SJCRH30 (cell line): ENCODE measurements at regions not wholly inside any gene's neighbourhood (a gene's known extent, or its start where the extent isn't known, plus 50 kb on each side); places are given as distances from the start of the nearest gene placed in this dataset.

ENCODE experiments used
- DNase-seq, 2 experiments: peaks; one replicate each; pipeline ENCODE4 v3.0.0-alpha.2; 2015 to 2020
- H3K27ac ChIP-seq: fragments of 250-450 bp; sonication (Bioruptor Pico); 2 replicates; pipeline ENCODE4 v1.5.1; 2020; ENCODE audit warnings: mild to moderate bottlenecking, moderate library complexity
- H3K27me3 ChIP-seq: fragments of 250-450 bp; sonication (Bioruptor Pico); 2 replicates; pipeline ENCODE4 v1.5.1; 2020; ENCODE audit warnings: mild to moderate bottlenecking, moderate library complexity
- H3K36me3 ChIP-seq: fragments of 250-450 bp; sonication (Bioruptor Pico); 2 replicates; pipeline ENCODE4 v1.5.1; 2020; ENCODE audit warnings: mild to moderate bottlenecking, moderate library complexity
- H3K4me1 ChIP-seq: fragments of 250-450 bp; sonication (Bioruptor Pico); 2 replicates; pipeline ENCODE4 v1.5.1; 2020; ENCODE audit warnings: mild to moderate bottlenecking, moderate library complexity
- H3K4me3 ChIP-seq: fragments of 250-450 bp; sonication (Bioruptor Pico); 2 replicates; pipeline ENCODE4 v1.5.1; 2020; ENCODE audit warnings: mild to moderate bottlenecking, moderate library complexity
- H3K9me3 ChIP-seq: fragments of 250-450 bp; sonication (Bioruptor Pico); replicated peaks from 2 replicates; pipeline ENCODE4 v1.5.1; 2020; ENCODE audit warnings: mild to moderate bottlenecking, moderate library complexity

DNA sequence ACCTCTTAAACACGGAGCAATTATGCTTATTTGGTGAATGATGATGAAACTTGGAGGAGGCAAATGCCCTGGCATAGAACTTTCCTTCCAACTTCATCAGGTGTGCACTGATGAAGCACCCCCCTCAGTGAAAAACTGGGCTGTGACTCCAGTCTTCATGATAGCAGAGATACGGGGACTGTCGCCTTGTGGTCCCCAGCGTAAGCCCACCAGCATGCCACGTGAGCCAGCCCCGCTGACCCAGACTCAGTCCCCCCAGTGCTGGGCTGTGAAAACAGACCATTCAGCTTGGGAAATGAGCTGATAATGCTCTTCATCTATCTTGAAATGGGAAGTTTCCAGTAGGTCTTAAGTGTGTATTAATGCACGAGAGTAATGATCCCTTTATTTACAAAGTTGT is 177.0 kb downstream of the SNX10 start:
- H3K27ac ChIP-seq, result no peak overlapping the region
- H3K4me3 ChIP-seq, result no peak overlapping the region
- H3K9me3 ChIP-seq, result no peaks in the 10 kb centered on the region
- H3K36me3 ChIP-seq, result no peaks in the 10 kb centered on the region
- no peak for DNase-seq
- peaks cover 11% of the 10 kb centered on the region; the same call in 1 of the 2 replicates for H3K27me3 ChIP-seq
- no peaks in the 10 kb centered on the region for H3K4me1 ChIP-seq

DNA sequence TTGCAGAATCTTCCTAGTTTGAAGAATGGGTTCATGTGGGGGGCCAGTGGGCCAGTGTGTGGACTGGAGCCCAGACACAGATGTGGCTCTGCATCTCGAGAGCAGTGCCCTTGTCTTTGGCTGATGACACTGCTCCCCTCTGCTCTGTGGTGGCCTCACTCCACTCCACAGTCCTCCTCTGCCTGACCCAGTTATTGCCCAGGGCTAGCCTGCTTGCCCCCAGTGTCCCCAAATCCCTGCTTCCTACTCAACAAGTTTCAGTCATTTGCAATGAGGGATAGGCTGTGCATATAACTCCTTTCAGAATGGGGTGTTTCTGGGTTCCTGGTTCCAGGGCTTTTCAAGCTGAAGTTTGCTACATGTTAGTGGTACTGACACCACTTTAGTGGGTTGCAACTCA is 177.5 kb downstream of the SNX10 start:
- no peaks in the 10 kb centered on the region for H3K4me1 ChIP-seq
- no peak for DNase-seq
- H3K36me3 ChIP-seq, result no peaks in the 10 kb centered on the region
- H3K27me3 ChIP-seq, result peaks cover 11% of the 10 kb centered on the region
- no peaks in the 10 kb centered on the region for H3K9me3 ChIP-seq
- H3K4me3 ChIP-seq, result no peak overlapping the region
- H3K27ac ChIP-seq, result no peak overlapping the region

DNA sequence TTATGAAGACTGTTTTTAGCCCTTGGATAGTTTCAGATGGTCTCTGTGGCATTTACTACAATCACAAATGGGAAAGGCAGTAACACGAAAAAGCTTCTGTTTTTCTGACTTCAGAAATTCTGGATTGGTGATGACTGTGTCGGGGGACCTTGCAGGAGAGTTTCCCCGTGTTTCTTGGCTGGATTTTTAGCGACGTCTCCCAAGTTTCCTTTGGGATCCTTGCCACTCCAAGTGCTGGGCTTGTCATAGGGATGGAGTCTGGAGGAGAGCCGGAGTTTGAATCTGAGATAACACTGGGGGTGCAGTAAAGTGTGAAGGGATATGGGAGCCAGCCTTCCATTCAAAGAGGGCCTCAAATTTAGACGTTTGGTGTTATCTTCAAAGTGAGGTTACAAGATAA is 179.0 kb downstream of the SNX10 start:
- Histone ChIP-seq H3K4me3 (no peak overlapping the region), H3K36me3 (no peaks in the 10 kb centered on the region), H3K9me3 (no peaks in the 10 kb centered on the region), H3K4me1 (no peaks in the 10 kb centered on the region), H3K27ac (no peak overlapping the region), H3K27me3 (peaks cover 11% of the 10 kb centered on the region)
- no peak for DNase-seq

- Histone ChIP-seq H3K4me1 (no peaks in the 10 kb centered on the region), H3K27me3 (peaks cover 11% of the 10 kb centered on the region), H3K9me3 (no peaks in the 10 kb centered on the region), H3K36me3 (no peaks in the 10 kb centered on the region), H3K27ac (no peak overlapping the region), H3K4me3 (no peak overlapping the region)
- no peak for DNase-seq
Measured at GRCh38 chr7:26471306-26472075, 179.8 kb downstream of the SNX10 start.

DNA sequence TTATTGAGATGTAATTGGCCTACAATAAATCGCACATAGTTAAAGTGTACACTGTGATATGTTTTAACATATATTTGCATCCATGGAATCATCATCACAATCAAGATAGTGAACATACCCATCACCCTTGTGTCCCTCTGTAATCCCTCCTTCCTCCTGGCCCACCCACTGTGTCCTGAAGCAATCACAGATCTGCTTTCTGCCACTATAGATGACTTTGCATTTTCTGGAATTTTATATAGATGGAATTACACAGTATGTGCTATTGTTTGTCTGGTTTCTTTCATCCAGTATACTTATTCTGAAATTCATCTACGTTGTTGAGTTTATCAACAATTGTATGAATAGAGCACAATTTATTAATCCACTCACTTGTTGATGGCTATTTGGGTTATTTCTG is 181.3 kb downstream of the SNX10 start:
- Histone ChIP-seq H3K4me1 (no peaks in the 10 kb centered on the region), H3K9me3 (no peaks in the 10 kb centered on the region), H3K4me3 (no peak overlapping the region), H3K27ac (no peak overlapping the region), H3K27me3 (peaks cover 11% of the 10 kb centered on the region), H3K36me3 (no peaks in the 10 kb centered on the region)
- no peak for DNase-seq

DNA sequence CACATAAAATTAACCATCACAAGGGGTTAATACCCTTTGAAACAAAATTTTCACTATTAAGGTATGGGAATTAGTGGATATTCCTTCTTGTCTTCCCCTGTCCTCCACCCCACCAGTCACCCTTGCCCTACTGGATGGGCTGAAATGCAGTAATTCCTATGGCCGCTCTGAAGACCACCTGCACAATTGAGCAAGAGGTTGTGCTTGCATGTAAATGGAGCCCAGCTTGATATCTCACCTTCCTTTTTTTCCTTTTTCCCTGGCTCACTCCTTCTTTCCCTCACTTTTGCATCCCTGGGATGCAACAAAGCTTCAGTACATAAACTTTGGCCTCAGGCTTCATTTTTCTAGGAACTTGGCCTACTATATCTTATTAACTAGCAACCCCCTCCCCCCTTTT is 184.6 kb downstream of the SNX10 start:
- Histone ChIP-seq H3K9me3 (no peaks in the 10 kb centered on the region), H3K27ac (no peak overlapping the region), H3K4me3 (no peak overlapping the region), H3K4me1 (no peaks in the 10 kb centered on the region), H3K36me3 (no peaks in the 10 kb centered on the region), H3K27me3 (peaks cover 2% of the 10 kb centered on the region)
- DNase-seq, result no peak

DNA sequence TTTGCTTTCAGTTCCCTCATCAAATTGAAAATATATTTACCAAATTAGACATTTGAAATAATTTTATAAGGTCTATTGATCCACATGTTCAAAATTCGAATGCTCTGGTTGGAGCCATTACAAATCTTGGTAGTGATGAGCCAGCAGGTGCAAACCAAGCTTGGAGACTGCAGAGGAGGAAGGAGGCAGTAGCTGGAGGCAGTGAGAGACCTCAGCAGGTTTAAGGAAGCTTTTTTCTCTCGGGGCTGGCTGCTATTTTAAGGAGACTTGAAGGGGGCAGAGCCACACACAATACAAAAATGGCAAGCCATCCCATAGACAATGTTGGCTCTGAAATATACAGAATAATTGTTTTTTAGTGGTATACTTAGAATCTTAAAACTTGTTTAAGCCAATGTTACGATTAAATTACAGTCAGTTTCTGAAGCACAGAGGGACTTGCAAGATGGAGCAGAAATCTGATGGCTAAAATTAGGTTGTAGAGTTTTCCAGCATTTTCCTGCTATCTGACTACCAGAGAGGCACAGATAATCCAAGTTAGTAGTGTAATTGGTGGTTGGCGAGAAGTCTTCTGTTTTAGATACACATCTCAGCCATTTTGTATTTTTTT is 185.8 kb downstream of the SNX10 start:
- Histone ChIP-seq H3K27me3 (no peaks in the 10 kb centered on the region; the same call in none of the 2 replicates), H3K27ac (no peak overlapping the region), H3K4me1 (no peaks in the 10 kb centered on the region), H3K4me3 (no peak overlapping the region), H3K36me3 (no peaks in the 10 kb centered on the region), H3K9me3 (no peaks in the 10 kb centered on the region)
- no peak for DNase-seq

GRCh38 chr7:26478550-26478949 is 186.9 kb downstream of the SNX10 start:
- DNase-seq, result no peak
- Histone ChIP-seq H3K9me3 (no peaks in the 10 kb centered on the region), H3K36me3 (no peaks in the 10 kb centered on the region), H3K27ac (no peak overlapping the region), H3K27me3 (no peaks in the 10 kb centered on the region; the same call in 1 of the 2 replicates), H3K4me1 (no peaks in the 10 kb centered on the region), H3K4me3 (no peak overlapping the region)

DNA sequence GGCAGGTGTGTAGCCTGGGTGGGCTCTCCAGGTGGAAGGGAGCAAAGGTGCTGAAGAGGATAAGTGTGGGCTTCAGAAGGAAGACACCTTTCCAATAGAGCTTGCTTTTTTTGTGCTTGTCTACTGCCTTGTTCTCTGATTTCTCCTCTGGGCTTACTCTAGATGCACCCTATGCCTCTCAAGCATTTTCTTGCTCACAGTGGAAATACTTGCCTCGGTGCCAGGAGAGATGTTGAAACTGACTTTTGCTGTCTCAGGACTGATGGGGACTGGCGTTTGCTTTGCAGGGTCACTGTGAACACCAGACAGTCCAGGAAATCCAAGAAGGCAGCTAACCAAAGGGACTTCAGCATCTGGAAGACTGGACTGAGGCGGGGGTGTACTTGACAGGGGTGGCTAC is 187.9 kb downstream of the SNX10 start:
- no peaks in the 10 kb centered on the region for H3K36me3 ChIP-seq
- H3K27ac ChIP-seq, result no peak overlapping the region
- no peak for DNase-seq
- H3K27me3 ChIP-seq, result peaks cover 5% of the 10 kb centered on the region; the same call in 1 of the 2 replicates
- H3K4me1 ChIP-seq, result no peaks in the 10 kb centered on the region
- no peaks in the 10 kb centered on the region for H3K9me3 ChIP-seq
- H3K4me3 ChIP-seq, result no peak overlapping the region

DNA sequence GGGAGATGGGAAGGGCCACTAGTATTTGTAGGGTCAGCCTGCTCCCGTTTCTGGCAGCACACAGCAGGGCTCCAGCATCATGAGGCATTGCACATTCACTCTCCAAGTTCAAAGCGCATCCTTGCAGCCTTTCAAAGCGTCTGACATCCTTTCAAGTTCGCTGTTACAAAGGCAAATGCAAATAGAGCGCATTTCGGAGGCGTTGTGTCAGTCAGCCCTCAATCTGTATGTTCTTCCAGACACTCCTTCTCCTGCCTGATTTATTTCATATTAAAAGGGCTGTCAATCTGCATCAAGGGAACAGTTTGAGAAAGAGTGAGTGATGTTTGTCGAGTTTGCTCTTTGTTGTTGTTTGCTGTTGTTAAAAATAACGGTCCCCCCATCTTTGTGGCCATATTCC is 188.5 kb downstream of the SNX10 start:
- Histone ChIP-seq H3K4me3 (no peak overlapping the region), H3K4me1 (no peaks in the 10 kb centered on the region), H3K27ac (no peak overlapping the region), H3K27me3 (peaks cover 5% of the 10 kb centered on the region; the same call in 1 of the 2 replicates), H3K36me3 (no peaks in the 10 kb centered on the region), H3K9me3 (no peaks in the 10 kb centered on the region)
- DNase-seq, result no peak

- no peaks in the 10 kb centered on the region for H3K9me3 ChIP-seq
- peaks cover 5% of the 10 kb centered on the region; the same call in 1 of the 2 replicates for H3K27me3 ChIP-seq
- H3K36me3 ChIP-seq, result no peaks in the 10 kb centered on the region
- no peaks in the 10 kb centered on the region for H3K4me1 ChIP-seq
- H3K4me3 ChIP-seq, result no peak overlapping the region
- no peak for DNase-seq
- H3K27ac ChIP-seq, result no peak overlapping the region
Measured at GRCh38 chr7:26482927-26483326, 191.3 kb downstream of the SNX10 start.

GRCh38 chr7:26483843-26484242 is 192.2 kb downstream of the SNX10 start:
- no peak for DNase-seq
- H3K4me1 ChIP-seq, result no peaks in the 10 kb centered on the region
- H3K27ac ChIP-seq, result no peak overlapping the region
- H3K9me3 ChIP-seq, result no peaks in the 10 kb centered on the region
- peaks cover 5% of the 10 kb centered on the region; the same call in 1 of the 2 replicates for H3K27me3 ChIP-seq
- H3K4me3 ChIP-seq, result no peak overlapping the region
- no peaks in the 10 kb centered on the region for H3K36me3 ChIP-seq

DNA sequence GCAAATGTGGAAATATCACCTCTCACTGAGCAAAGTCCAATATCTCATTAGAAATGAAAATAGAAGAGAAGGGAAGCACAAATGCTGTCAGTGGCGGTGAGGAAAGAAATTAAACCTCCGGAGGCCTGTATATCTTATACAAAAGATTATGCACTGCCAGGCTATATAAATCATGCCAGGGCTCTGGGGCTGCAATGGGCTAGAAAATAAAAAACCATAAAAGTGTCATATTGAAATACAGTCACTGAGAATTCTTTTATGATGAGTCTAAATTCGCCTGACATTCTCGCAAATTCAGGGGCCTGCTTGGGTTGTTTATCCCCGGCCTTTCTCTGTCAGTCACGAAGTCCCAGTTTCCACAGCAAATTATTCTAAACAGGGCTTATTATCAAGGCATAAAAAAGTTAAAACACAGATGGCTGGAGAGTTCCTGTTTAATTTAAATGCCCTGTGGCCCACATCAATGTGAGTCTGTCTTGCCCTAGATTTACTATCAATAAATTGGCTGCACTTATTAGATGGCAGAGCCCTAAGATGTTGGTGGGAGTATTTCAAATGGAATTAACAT is 193.8 kb downstream of the SNX10 start:
- Histone ChIP-seq H3K9me3 (no peaks in the 10 kb centered on the region), H3K36me3 (no peaks in the 10 kb centered on the region), H3K4me1 (no peaks in the 10 kb centered on the region; the same call in 1 of the 2 replicates), H3K27me3 (peaks cover 5% of the 10 kb centered on the region; the same call in 1 of the 2 replicates), H3K27ac (no peak overlapping the region), H3K4me3 (no peak overlapping the region)
- DNase-seq, result no peak

DNA sequence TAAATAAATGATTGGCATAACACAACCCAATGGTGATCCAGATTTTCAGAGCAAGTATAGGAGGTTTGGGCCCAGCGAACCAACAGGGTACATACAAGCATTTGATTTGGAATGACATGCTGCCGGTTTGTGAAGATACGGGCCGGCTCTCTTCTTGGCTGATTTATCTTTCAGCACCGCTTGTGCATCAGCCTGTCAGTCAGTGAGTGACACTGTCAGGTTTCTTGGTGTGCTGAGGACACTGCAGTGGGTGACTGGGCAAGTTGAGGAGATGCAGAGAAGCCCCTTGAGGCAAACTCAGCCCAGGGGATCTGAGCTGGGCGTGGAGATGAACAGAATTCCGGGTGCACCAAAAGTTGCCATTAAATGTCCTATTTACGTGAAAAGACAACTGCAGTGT is 194.5 kb downstream of the SNX10 start:
- Histone ChIP-seq H3K4me1 (no peaks in the 10 kb centered on the region; the same call in 1 of the 2 replicates), H3K27me3 (peaks cover 5% of the 10 kb centered on the region; the same call in 1 of the 2 replicates), H3K9me3 (no peaks in the 10 kb centered on the region), H3K27ac (no peak overlapping the region), H3K4me3 (no peak overlapping the region), H3K36me3 (no peaks in the 10 kb centered on the region)
- DNase-seq, result no peak

- Histone ChIP-seq H3K4me1 (no peaks in the 10 kb centered on the region; the same call in 1 of the 2 replicates), H3K4me3 (no peak overlapping the region), H3K27ac (no peak overlapping the region), H3K36me3 (no peaks in the 10 kb centered on the region), H3K9me3 (no peaks in the 10 kb centered on the region), H3K27me3 (peaks cover 8% of the 10 kb centered on the region; the same call in 1 of the 2 replicates)
- no peak for DNase-seq
Measured at GRCh38 chr7:26487780-26488515, 196.3 kb downstream of the SNX10 start.
